DMS53 (cell line): ENCODE measurements at regions not wholly inside any gene's neighbourhood (a gene's known extent, or its start where the extent isn't known, plus 50 kb on each side); places are given as distances from the start of the nearest gene placed in this dataset.
"Not testable (repeated sequence)": the region's sequence is repeated elsewhere in the genome, so short reads cannot be mapped to it uniquely, and the experiment has no call there.

ENCODE experiments used
- DNase-seq: peaks from one replicate; lab custom pipeline; 2025; lab: John Stamatoyannopoulos, UW

DNA sequence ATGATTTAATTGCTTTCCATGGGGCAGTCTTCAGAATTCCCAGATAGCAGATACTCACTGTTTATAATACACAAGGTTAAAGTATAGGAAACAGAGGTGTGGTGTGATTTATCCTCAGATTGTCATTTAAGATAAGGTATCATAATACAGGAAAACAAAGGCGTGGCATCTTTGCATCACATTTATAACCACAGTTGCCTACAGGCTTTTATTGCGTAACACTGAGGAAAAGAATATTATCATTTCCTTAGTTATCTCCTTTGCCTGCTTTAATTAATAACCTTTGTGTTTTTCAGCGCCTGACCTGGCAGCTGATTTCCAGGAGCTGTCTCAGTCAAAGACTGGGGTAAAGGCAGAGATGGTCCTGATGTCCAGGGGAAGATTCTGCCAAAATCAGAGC lies 68.8 kb downstream of the SSX7 start:
- no peak for DNase-seq

DNA sequence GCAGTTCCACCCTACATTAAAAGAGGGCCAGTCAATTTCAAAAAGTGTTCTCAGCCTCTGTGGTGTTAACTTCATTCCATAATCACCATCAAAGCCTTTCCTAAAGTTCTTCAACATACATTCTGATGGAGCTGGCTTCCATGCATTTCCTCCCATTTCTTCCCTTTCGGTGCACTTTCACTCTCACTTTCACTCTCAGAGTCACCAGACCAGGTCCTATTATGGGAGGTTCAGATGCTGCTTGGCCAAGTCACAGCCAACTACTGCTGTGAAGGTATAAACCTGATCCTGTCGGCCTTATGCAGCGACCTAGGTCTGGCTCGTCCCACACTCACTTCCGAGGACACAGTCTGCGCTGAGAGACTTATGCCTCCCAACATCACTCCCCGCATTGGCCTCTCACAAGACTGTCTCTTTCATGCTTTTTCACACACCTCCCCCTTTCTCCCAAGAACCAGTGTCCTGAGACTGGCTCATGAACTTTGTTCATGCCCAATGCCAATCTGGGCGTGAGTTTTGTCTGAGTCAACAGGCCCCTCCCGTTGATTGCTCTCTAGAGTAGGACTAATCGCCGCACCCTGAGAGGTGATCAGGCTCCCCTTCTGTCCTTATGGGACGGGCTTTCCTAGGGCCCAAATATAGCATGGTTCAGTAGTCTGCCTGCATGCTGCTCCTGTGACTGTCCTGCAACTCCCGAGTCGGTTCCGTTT lies 60.8 kb upstream of the XAGE1B start:
- no peak for DNase-seq

DNA sequence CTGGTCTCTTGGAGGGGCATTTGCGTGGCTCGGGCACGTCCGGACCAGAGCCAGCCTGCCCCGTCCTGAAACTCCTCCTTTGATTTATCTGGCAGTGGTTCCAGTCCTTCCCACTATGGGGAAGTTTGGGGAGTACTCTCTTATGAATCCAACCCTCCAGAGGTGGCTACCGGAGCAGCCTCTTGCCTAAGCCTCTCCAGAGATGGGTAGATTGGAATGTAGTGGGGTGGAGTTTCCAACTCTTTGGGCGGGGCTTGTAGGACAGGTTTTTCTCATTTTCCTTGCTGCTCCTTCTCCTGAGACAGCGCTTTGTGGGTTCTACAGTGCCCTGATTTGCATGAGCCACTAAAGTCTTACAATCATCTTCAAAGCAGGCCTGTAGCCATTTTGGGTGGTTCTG lies 60.1 kb upstream of the XAGE1B start:
- no peak for DNase-seq

DNA sequence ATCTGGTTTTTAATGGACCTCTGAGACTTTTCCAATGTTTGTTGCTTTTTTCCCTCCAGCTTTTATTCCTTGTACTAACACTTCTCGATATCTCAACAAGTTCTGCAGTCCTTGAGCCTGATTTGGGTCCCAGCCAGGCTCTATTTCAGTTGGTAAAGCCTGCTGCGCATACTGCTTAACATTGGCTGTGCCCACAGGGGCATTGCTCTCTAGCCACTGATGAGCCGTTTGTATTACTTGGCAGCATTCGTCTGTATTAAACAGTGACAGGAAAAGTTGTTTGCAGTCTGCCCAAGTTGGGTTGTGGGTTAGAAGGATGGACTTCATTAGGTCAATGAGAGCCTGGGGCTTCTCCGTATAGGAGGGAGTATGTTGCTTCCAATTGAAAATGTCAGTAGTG lies 59.6 kb upstream of the XAGE1B start:
- no peak for DNase-seq

DNA sequence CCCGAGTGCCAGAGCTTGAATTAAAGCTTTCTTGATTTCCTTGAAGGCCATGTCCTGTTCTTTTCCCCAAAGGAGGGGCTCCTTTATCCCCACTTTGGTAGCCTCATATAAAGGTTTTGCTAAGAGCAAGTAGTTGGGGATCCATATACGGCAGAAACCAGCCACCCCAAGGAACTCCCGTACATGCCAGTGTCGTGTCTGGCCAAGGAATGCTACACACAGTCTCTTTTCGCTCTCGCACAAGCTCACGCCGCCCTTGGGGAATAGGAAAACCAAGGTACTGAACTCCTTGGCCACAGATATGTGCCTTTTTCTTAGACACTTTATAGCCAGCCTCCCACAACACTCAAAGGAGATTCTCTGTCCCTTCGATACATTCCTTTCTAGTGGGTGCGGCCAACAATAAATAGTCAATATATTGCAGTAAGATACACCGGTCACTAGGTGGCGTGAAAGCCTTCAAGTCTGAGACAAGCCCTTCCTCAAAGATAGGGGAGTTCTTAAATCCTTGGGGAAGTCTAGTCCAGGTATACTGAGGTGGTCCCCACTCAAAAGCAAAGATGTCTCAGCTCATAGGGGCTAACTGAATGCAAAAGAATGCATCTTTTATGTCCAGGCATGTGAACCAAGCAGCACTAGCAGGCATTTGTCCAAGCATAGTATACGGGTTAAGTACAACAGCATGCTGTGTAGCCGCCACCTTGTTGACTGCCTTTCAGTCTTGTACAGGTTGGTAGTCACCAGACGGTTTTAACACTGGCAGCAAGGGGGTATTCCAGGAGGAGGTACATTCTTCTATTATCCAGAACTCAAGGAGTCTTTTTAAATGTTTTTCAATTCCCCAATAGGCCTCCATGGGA lies 57.8 kb upstream of the XAGE1B start:
- peak; percentile 73 for DNase-seq

DNA sequence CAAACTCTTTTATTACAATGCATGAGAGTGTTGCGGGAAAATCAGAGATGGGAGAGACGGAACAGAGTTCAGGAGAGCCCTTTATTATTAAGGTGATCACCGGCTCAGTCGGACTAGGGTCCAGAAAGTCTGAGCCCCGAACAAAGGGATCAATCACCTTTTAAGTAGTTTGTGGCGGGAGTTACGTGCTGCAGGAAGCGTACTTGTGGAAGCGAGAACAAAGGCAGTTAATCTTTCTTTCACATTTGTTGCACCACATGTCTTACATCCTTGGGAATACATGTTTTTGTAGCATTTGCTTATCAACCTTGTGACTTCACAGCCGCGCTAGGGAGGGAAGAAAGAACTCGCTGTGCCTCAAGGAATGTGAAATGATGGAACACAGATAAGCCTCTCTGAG lies 51.3 kb upstream of the XAGE1B start:
- not testable (repeated sequence) for DNase-seq
